ENCODE measurements at regions not wholly inside any gene's neighbourhood (a gene's known extent, or its start where the extent isn't known, plus 50 kb on each side); places are given as distances from the start of the nearest gene placed in this dataset.

DNA sequence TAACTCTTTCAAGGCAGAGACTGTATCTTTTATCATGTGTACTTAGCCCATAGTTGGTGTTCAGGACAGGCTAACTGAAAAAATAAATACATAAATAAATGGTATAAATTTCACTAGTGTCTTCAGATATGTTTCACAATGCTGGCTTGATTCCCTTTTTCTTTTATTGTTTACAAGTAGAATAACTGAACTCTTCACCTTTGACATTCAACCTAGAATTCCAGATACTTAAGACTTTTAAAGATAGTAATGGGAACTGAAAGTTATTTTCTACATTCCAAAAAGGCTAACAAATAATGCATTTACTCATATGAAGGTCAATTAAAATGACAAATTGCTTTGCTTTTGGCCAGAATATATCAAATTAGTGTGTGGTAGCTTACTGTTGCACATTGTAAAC is 411.3 kb upstream of the TENM4 start (continued):
- no peak for TF ChIP-seq HMGA1 (CRISPR knock-in tag; conservative IDR thresholded peaks at IDR 0.05)
- TF ChIP-seq SUZ12 (IDR thresholded peaks at IDR 0.05; ENCODE audit: low read depth, low read length) = no peak
- TF ChIP-seq MXI1 (IDR thresholded peaks at IDR 0.05; ENCODE audit: borderline replicate concordance, low read depth, low read length) = no peak
- TF ChIP-seq ZNF569 (CRISPR knock-in tag; IDR thresholded peaks at IDR 0.05; ENCODE audit: borderline replicate concordance) = no peak
- no peak for TF ChIP-seq ATF7-NPFF (CRISPR knock-in tag; IDR thresholded peaks at IDR 0.05; ENCODE audit: low read depth)
- TF ChIP-seq ZNF180 (CRISPR knock-in tag; IDR thresholded peaks at IDR 0.05; ENCODE audit: borderline replicate concordance, low read depth) = no peak
- no peak for TF ChIP-seq HOXA3 (CRISPR knock-in tag; IDR thresholded peaks at IDR 0.05)
- no peak for TF ChIP-seq KMT2B (CRISPR knock-in tag; IDR thresholded peaks at IDR 0.05)
- TF ChIP-seq ZNF234 (CRISPR knock-in tag; conservative IDR thresholded peaks at IDR 0.05) = no peak
- TF ChIP-seq, protein P1, sequence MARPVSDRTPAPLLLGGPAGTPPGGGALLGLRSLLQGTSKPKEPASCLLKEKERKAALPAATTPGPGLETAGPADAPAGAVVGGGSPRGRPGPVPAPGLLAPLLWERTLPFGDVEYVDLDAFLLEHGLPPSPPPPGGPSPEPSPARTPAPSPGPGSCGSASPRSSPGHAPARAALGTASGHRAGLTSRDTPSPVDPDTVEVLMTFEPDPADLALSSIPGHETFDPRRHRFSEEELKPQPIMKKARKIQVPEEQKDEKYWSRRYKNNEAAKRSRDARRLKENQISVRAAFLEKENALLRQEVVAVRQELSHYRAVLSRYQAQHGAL (CRISPR knock-in tag; IDR thresholded peaks at IDR 0.05; ENCODE audit: not compliant biosample characterization) = no peak

DNA sequence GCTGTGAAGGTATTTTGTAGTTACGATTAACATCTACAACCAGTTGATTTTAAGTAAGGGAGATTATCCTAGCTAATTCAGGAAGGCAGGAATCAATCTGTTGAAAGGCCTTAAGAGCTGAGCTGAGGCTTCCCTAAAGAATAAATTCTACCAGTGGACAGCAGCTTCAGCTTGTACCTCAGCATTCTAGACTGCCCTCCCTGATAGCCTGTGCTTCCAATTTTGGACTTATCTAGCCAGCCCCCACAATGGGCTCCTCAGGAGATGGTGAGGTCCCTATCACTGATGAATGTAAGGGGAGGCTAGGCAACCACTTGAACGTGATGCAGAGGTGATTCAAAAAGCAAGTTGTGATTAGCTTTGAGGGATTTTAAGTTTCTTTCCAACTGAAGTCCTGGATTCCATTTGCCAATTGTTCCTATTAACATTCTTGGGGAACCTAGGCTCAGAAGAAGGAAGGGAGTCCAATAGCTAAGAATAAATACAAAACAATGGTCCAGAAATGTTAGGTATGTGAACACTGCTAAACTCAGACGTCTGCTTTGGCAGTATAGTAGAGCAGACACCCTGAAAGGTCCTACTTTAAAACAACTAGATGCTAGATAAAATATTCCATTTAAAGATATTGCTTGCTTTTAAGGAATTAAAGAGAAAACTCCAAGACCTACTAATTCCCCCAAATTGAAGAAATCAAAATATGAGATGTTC is 404.3 kb upstream of the TENM4 start:
- CTCF ChIA-PET (ENCODE audit: low intra/inter-chr PET ratio, low total read pairs) = no interaction called here
- Histone ChIP-seq H3K9me3 (ENCODE audit: low read length) (no peaks in the 10 kb centered on the region), H3K27ac (ENCODE audit: extremely low read length, insufficient read depth, low read length) (no peak overlapping the region), H3K4me2 (ENCODE audit: low read depth, low read length) (no peak overlapping the region), H3K9ac (ENCODE audit: insufficient read depth, low read depth, low read length) (no peak overlapping the region), H2AFZ (ENCODE audit: low read length) (no peak overlapping the region), H3K4me3 (replicated peaks in 1 of 3; ENCODE audit: insufficient read depth in 1 of 3, low read depth in 2 of 3, low read length in 3 of 3) (no peak overlapping the region), H3K79me2 (ENCODE audit: insufficient read depth, low read length) (no peaks in the 10 kb centered on the region), H3K4me1 (ENCODE audit: insufficient read depth, low read length) (no peaks in the 10 kb centered on the region), H3K36me3 (replicated peaks in 1 of 2; ENCODE audit: control insufficient read depth in 1 of 2, insufficient read depth in 2 of 2, low read length in 2 of 2) (no peaks in the 10 kb centered on the region), H4K20me1 (ENCODE audit: insufficient read depth, low read length) (no peaks in the 10 kb centered on the region), H3K27me3 (ENCODE audit: control insufficient read depth in 1 of 2, insufficient read depth in 2 of 2, low read length in 2 of 2) (no peaks in the 10 kb centered on the region)
- FAIRE-seq = no peak
- no peak for ATAC-seq
- no peak for DNase-seq (ENCODE audit: low spot score)
- POLR2A ChIA-PET = no interaction called here
- intact Hi-C loops (cut with micrococcal nuclease; ENCODE audit: unreplicated experiment) = no loop called here
- no peak for TF ChIP-seq PHF21A (CRISPR knock-in tag; IDR thresholded peaks at IDR 0.05)
- TF ChIP-seq, protein P2, sequence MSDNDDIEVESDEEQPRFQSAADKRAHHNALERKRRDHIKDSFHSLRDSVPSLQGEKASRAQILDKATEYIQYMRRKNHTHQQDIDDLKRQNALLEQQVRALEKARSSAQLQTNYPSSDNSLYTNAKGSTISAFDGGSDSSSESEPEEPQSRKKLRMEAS (IDR thresholded peaks at IDR 0.05) = no peak
- TF ChIP-seq ZNF264 (CRISPR knock-in tag; IDR thresholded peaks at IDR 0.05) = no peak
- no peak for TF ChIP-seq RARG (CRISPR knock-in tag; IDR thresholded peaks at IDR 0.05; ENCODE audit: low read depth)
- WGBS (ENCODE audit: low lambda C conversion rate) = 0% methylated on average over 3 of the region's 3 CpGs
- in situ Hi-C loops (cut with HindIII; ENCODE audit: extremely low pct_ligation_motif_present, low pct_unique_long_range_greater_than_20kb) = no loop called here
- BruUV-seq (replicated peaks) = no TSS peak
